Activated CD8-positive, alpha-beta memory T cell treated with anti-CD3 and anti-CD28 coated beads, Interleukin-2, amount 10 ng/mL, durations not matched to agents 7 days and 5 days (primary cell): ENCODE measurements at regions not wholly inside any gene's neighbourhood (a gene's known extent, or its start where the extent isn't known, plus 50 kb on each side); places are given as distances from the start of the nearest gene placed in this dataset.

Experiments
- ATAC-seq: fragments of 150-1000 bp; cut with Tn5 transposase; one replicate; pipeline ENCODE4 v1.10.0; 2021; ENCODE audit warnings: moderate library complexity
- CTCF ChIA-PET: fragments of 350-600 bp; sonication (Branson Sonifier 250); formaldehyde crosslinking; loops from one replicate; lab custom pipeline; 2021; ENCODE audit warnings: antibody characterized with exemption; lab: Charles Lee
- DNase-seq: peaks from one replicate; pipeline ENCODE4 v3.0.0-alpha.2; 2020
- H3K27ac Mint-ChIP-seq: one replicate; pipeline ENCODE4 v1.8.0; 2021; ENCODE audit warnings: mild to moderate bottlenecking, mixed read lengths
- H3K27me3 Mint-ChIP-seq: one replicate; pipeline ENCODE4 v1.8.0; 2021; ENCODE audit warnings: mixed read lengths
- H3K36me3 Mint-ChIP-seq: one replicate; pipeline ENCODE4 v1.8.0; 2021; ENCODE audit warnings: mild to moderate bottlenecking, mixed read lengths
- H3K4me1 Mint-ChIP-seq: one replicate; pipeline ENCODE4 v1.8.0; 2021; ENCODE audit warnings: mixed read lengths
- H3K4me3 Mint-ChIP-seq: one replicate; pipeline ENCODE4 v1.8.0; 2021; ENCODE audit warnings: mild to moderate bottlenecking, moderate library complexity, mixed read lengths
- H3K9me3 Mint-ChIP-seq: one replicate; pipeline ENCODE4 v1.8.0; 2022; ENCODE audit warnings: low read depth, mixed read lengths

DNA sequence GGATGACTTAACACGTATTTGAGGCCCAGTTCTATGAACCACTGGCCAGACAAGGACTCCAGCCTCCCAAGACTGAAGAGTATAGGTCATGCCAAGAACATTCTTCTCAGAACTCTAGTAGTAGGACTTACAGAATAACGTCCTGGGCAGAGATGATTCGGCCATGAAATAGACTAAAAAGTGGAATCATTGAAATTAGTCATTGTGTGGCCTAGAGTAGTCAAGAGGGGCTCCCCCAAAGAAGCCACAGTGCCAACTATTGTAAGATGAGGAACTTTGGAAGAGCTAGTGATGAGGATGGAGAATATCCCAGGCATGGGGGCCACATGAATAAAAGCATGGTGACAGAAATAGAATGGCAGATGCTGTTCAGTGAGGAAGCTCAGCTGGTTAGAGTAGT is 101.1 kb downstream of the TRIB2 start:
- H3K27ac Mint-ChIP-seq: no peak overlapping the region
- ATAC-seq: no peak
- H3K4me1 Mint-ChIP-seq: peaks cover 2% of the 10 kb centered on the region
- H3K4me3 Mint-ChIP-seq: no peak overlapping the region
- peaks cover 3% of the 10 kb centered on the region for H3K27me3 Mint-ChIP-seq
- H3K9me3 Mint-ChIP-seq: no peaks in the 10 kb centered on the region
- no peaks in the 10 kb centered on the region for H3K36me3 Mint-ChIP-seq
- CTCF ChIA-PET: no interaction called here
- DNase-seq: no peak

GRCh38 chr2:12818416-12819102 is 101.8 kb downstream of the TRIB2 start:
- DNase-seq (no peak), ATAC-seq (no peak)
- Mint-ChIP-seq H3K27ac (no peak overlapping the region), H3K9me3 (no peaks in the 10 kb centered on the region), H3K27me3 (peaks cover 3% of the 10 kb centered on the region), H3K4me1 (peaks cover 2% of the 10 kb centered on the region), H3K36me3 (no peaks in the 10 kb centered on the region), H3K4me3 (no peak overlapping the region)
- CTCF ChIA-PET: no interaction called here

DNA sequence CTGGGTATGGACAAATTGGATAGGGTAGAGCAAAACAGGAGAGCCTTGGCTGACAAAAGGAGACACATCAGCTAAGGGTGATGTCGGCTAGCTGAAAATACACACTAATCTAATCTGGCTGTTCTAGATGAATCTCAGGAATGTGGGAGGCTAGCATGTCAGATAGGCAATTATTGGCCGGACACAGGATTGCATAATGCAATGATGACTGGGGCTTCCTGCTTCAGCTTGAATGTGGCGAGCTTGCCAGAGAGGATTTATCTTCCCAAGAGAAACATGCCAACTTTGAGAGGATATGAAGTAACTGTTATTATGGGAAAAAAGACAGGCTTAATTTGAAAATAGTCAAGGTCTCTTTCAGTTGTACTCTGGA is 102.4 kb downstream of the TRIB2 start:
- peaks cover 2% of the 10 kb centered on the region for H3K4me1 Mint-ChIP-seq
- peaks cover 3% of the 10 kb centered on the region for H3K27me3 Mint-ChIP-seq
- DNase-seq (no peak), ATAC-seq (no peak)
- no peak overlapping the region for H3K27ac Mint-ChIP-seq
- H3K36me3 Mint-ChIP-seq: no peaks in the 10 kb centered on the region
- no peak overlapping the region for H3K4me3 Mint-ChIP-seq
- CTCF ChIA-PET: no interaction called here
- no peaks in the 10 kb centered on the region for H3K9me3 Mint-ChIP-seq

- H3K27me3 Mint-ChIP-seq: peaks cover 3% of the 10 kb centered on the region
- H3K4me3 Mint-ChIP-seq: no peak overlapping the region
- CTCF ChIA-PET: no interaction called here
- H3K4me1 Mint-ChIP-seq: peaks cover 2% of the 10 kb centered on the region
- H3K9me3 Mint-ChIP-seq: no peaks in the 10 kb centered on the region
- H3K27ac Mint-ChIP-seq: no peak overlapping the region
- DNase-seq (no peak), ATAC-seq (no peak)
- H3K36me3 Mint-ChIP-seq: no peaks in the 10 kb centered on the region
Measured at GRCh38 chr2:12819721-12820120, 103.0 kb downstream of the TRIB2 start.

DNA sequence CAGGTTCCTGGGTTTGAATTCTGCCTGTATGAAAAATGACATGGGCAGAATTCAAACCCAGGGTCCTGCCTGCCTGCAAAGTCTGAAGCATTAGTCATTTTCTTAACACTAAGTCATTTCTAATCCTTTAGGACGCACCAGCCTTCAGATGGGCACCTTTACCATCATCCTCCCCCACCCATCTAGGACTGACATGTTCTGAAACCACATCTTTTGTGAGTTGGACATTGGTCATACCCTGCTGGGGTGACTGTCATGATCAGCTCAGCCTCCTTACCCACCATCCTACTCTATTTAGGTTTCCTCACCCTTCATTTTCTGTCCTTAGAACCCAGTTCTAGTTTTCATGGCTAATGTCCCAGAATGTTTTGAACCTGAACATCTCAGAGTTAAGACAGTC is 104.9 kb downstream of the TRIB2 start:
- DNase-seq: no peak
- H3K9me3 Mint-ChIP-seq: no peaks in the 10 kb centered on the region
- peaks cover 2% of the 10 kb centered on the region for H3K4me1 Mint-ChIP-seq
- H3K27ac Mint-ChIP-seq: no peak overlapping the region
- ATAC-seq: no peak
- no peaks in the 10 kb centered on the region for H3K36me3 Mint-ChIP-seq
- CTCF ChIA-PET: no interaction called here
- H3K27me3 Mint-ChIP-seq: peaks cover 3% of the 10 kb centered on the region
- H3K4me3 Mint-ChIP-seq: no peak overlapping the region

- Mint-ChIP-seq H3K9me3 (no peaks in the 10 kb centered on the region), H3K4me1 (no peaks in the 10 kb centered on the region), H3K27ac (no peak overlapping the region), H3K36me3 (no peaks in the 10 kb centered on the region), H3K4me3 (no peak overlapping the region), H3K27me3 (peaks cover 6% of the 10 kb centered on the region)
- DNase-seq: no peak
- CTCF ChIA-PET: interaction anchor here (1.0 kb wide), 1 partner anchor 107 kb away, joined by 4 read pairs; no protein-coding TSS in a partner anchor
- ATAC-seq: no peak
Measured at GRCh38 chr2:12824351-12824777, 107.6 kb downstream of the TRIB2 start.

GRCh38 chr2:12824778-12825379 is 108.1 kb downstream of the TRIB2 start:
- no peaks in the 10 kb centered on the region for H3K4me1 Mint-ChIP-seq
- H3K27ac Mint-ChIP-seq: no peak overlapping the region
- H3K36me3 Mint-ChIP-seq: no peaks in the 10 kb centered on the region
- H3K9me3 Mint-ChIP-seq: no peaks in the 10 kb centered on the region
- CTCF ChIA-PET: interaction anchor here (1.0 kb wide), 1 partner anchor 106 kb away, joined by 4 read pairs; no protein-coding TSS in a partner anchor
- DNase-seq (no peak), ATAC-seq (no peak)
- H3K27me3 Mint-ChIP-seq: peaks cover 6% of the 10 kb centered on the region
- no peak overlapping the region for H3K4me3 Mint-ChIP-seq

- no peaks in the 10 kb centered on the region for H3K4me1 Mint-ChIP-seq
- CTCF ChIA-PET: no interaction called here
- H3K4me3 Mint-ChIP-seq: no peak overlapping the region
- H3K9me3 Mint-ChIP-seq: no peaks in the 10 kb centered on the region
- H3K36me3 Mint-ChIP-seq: no peaks in the 10 kb centered on the region
- no peak overlapping the region for H3K27ac Mint-ChIP-seq
- peaks cover 5% of the 10 kb centered on the region for H3K27me3 Mint-ChIP-seq
- DNase-seq: no peak
- ATAC-seq: no peak
Measured at GRCh38 chr2:12826781-12827180, 110.0 kb downstream of the TRIB2 start.

DNA sequence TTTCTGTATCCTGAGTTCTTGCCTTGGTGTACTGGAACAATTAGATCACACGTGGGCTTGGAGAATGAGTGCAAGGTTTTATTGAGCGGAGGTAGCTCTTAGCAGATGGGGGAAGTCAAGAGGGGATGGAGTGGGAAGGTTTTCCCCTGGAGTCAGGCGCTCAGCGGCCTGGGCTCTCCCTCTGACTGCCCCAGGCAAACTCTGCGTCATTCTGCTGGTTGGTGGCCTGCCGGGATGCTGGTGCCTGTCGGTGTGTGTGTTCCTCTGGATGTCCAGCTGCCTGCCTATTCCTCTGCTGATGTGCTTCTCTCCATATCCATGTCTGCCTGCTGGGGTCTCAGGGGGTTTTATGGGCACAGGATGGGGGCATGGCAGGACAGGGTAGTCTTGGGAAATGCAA is 111.0 kb downstream of the TRIB2 start:
- no peaks in the 10 kb centered on the region for H3K9me3 Mint-ChIP-seq
- ATAC-seq (no peak), DNase-seq (no peak)
- H3K27ac Mint-ChIP-seq: no peak overlapping the region
- H3K36me3 Mint-ChIP-seq: no peaks in the 10 kb centered on the region
- H3K4me3 Mint-ChIP-seq: no peak overlapping the region
- peaks cover 11% of the 10 kb centered on the region for H3K27me3 Mint-ChIP-seq
- CTCF ChIA-PET: no interaction called here
- H3K4me1 Mint-ChIP-seq: no peaks in the 10 kb centered on the region

DNA sequence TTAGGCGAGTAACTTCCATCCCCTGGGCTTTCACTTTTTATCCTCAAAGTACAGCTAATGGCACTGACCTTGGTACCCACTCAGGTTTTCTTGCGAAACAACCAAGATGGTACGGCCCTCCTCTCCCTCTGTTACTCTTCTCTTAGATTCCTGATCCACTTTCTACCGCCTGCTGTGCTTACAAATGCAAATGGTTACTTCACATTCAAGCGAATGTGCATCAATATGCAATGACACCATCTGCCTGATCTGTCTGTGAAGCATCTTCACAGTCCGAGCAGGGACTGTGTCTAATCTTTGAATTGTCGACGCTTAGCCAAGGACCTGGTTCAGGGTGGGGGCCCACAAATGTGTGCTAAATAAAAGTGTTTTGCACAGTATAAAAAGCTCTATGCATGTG is 112.2 kb downstream of the TRIB2 start:
- no peak overlapping the region for H3K4me3 Mint-ChIP-seq
- H3K27me3 Mint-ChIP-seq: peaks cover 12% of the 10 kb centered on the region
- no peak for ATAC-seq
- no peaks in the 10 kb centered on the region for H3K36me3 Mint-ChIP-seq
- no peak overlapping the region for H3K27ac Mint-ChIP-seq
- no peaks in the 10 kb centered on the region for H3K4me1 Mint-ChIP-seq
- no peak for DNase-seq
- CTCF ChIA-PET: no interaction called here
- no peaks in the 10 kb centered on the region for H3K9me3 Mint-ChIP-seq

GRCh38 chr2:12831016-12831415 is 114.3 kb downstream of the TRIB2 start:
- Mint-ChIP-seq H3K27ac (no peak overlapping the region), H3K36me3 (no peaks in the 10 kb centered on the region), H3K27me3 (peaks cover 17% of the 10 kb centered on the region), H3K4me1 (no peaks in the 10 kb centered on the region), H3K4me3 (no peak overlapping the region), H3K9me3 (no peaks in the 10 kb centered on the region)
- DNase-seq (no peak), ATAC-seq (no peak)
- CTCF ChIA-PET: no interaction called here

GRCh38 chr2:12834239-12834638 is 117.5 kb downstream of the TRIB2 start:
- CTCF ChIA-PET: no interaction called here
- Mint-ChIP-seq H3K36me3 (no peaks in the 10 kb centered on the region), H3K4me3 (no peak overlapping the region), H3K27me3 (peaks cover 20% of the 10 kb centered on the region), H3K4me1 (no peaks in the 10 kb centered on the region), H3K27ac (no peak overlapping the region), H3K9me3 (no peaks in the 10 kb centered on the region)
- ATAC-seq (no peak), DNase-seq (no peak)

DNA sequence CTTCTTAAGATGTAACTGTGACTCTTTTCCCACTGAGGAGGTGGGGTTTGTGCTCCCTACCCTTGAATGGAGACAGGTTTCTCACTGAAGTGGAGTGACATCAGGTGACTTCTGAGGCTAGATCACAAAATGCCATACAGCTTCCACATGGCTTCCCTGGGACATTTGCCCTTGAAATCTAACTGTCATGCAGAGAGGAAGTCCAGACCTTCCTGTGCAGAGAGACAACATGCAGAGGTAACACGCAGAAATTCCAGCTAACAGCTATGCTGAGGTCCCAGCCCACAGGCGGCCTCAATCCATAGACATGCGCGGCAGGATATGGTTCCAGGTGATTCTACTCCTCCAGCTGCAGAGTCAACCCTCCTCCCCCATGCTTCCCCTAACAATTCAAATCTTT is 119.0 kb downstream of the TRIB2 start:
- Mint-ChIP-seq H3K27me3 (peaks cover 29% of the 10 kb centered on the region), H3K27ac (no peak overlapping the region), H3K9me3 (no peaks in the 10 kb centered on the region), H3K4me1 (no peaks in the 10 kb centered on the region), H3K36me3 (no peaks in the 10 kb centered on the region), H3K4me3 (no peak overlapping the region)
- ATAC-seq (no peak), DNase-seq (no peak)
- CTCF ChIA-PET: no interaction called here

- Mint-ChIP-seq H3K9me3 (no peaks in the 10 kb centered on the region), H3K27me3 (peaks cover 42% of the 10 kb centered on the region), H3K4me1 (no peaks in the 10 kb centered on the region), H3K4me3 (no peak overlapping the region), H3K36me3 (peaks cover 2% of the 10 kb centered on the region), H3K27ac (no peak overlapping the region)
- no peak for DNase-seq
- CTCF ChIA-PET: no interaction called here
- ATAC-seq: no peak
Measured at GRCh38 chr2:12839339-12839738, 122.6 kb downstream of the TRIB2 start.
